ENCODE measurements at regions not wholly inside any gene's neighbourhood (a gene's known extent, or its start where the extent isn't known, plus 50 kb on each side); places are given as distances from the start of the nearest gene placed in this dataset.
"Not testable (repeated sequence)": the region's sequence is repeated elsewhere in the genome, so short reads cannot be mapped to it uniquely, and the experiment has no call there.

GRCh38 chr9:63450836-63451235 is 1834.2 kb downstream of the FOXD4L5 start:
- DNase-seq = not testable (repeated sequence)

- DNase-seq = not testable (repeated sequence)
Observed at GRCh38 chr9:63425123-63425522, 1859.9 kb downstream of the FOXD4L5 start.

- not testable (repeated sequence) for DNase-seq
Observed at GRCh38 chr9:63390897-63391296, 1894.1 kb downstream of the FOXD4L5 start.

- DNase-seq = not testable (repeated sequence)
Observed at GRCh38 chr9:63385479-63385878, 1899.5 kb downstream of the FOXD4L5 start.

- DNase-seq = not testable (repeated sequence)
Observed at GRCh38 chr9:63379864-63380263, 1905.1 kb downstream of the FOXD4L5 start.

GRCh38 chr9:63354219-63354618 is 1930.8 kb downstream of the FOXD4L5 start:
- DNase-seq = not testable (repeated sequence)

- DNase-seq = not testable (repeated sequence)
Observed at GRCh38 chr9:63347347-63347746, 1937.7 kb downstream of the FOXD4L5 start.

GRCh38 chr9:63346310-63347048 is 1938.5 kb downstream of the FOXD4L5 start:
- DNase-seq = peak; percentile 78

GRCh38 chr9:63344408-63344807 is 1940.6 kb downstream of the FOXD4L5 start:
- not testable (repeated sequence) for DNase-seq

GRCh38 chr9:63342528-63342927 is 1942.5 kb downstream of the FOXD4L5 start:
- DNase-seq = not testable (repeated sequence)

GRCh38 chr9:63337899-63338604 is 1947.0 kb downstream of the FOXD4L5 start:
- DNase-seq = not testable (repeated sequence)

GRCh38 chr9:63335286-63335685 is 1949.7 kb downstream of the FOXD4L5 start:
- not testable (repeated sequence) for DNase-seq

- not testable (repeated sequence) for DNase-seq
Observed at GRCh38 chr9:63334187-63334586, 1950.8 kb downstream of the FOXD4L5 start.

GRCh38 chr9:63333083-63333482 is 1951.9 kb downstream of the FOXD4L5 start:
- DNase-seq = not testable (repeated sequence)

- not testable (repeated sequence) for DNase-seq
Observed at GRCh38 chr9:63328313-63328712, 1956.7 kb downstream of the FOXD4L5 start.

GRCh38 chr9:63327211-63327610 is 1957.8 kb downstream of the FOXD4L5 start:
- not testable (repeated sequence) for DNase-seq

- DNase-seq = not testable (repeated sequence)
Observed at GRCh38 chr9:63326665-63327064, 1958.3 kb downstream of the FOXD4L5 start.

- DNase-seq = not testable (repeated sequence)
Observed at GRCh38 chr9:63325696-63326095, 1959.3 kb downstream of the FOXD4L5 start.

- DNase-seq = not testable (repeated sequence)
Observed at GRCh38 chr9:63318093-63318492, 1966.9 kb downstream of the FOXD4L5 start.

- DNase-seq = not testable (repeated sequence)
Observed at GRCh38 chr9:63315387-63315786, 1969.6 kb downstream of the FOXD4L5 start.

GRCh38 chr9:63296848-63297247 is 1988.2 kb downstream of the FOXD4L5 start:
- DNase-seq = not testable (repeated sequence)

GRCh38 chr9:63296366-63296765 is 1988.6 kb downstream of the FOXD4L5 start:
- not testable (repeated sequence) for DNase-seq

GRCh38 chr9:63289971-63290370 is 1995.0 kb downstream of the FOXD4L5 start:
- DNase-seq = not testable (repeated sequence)
